Omental fat pad (tissue), 3 donors: ENCODE measurements at regions not wholly inside any gene's neighbourhood (a gene's known extent, or its start where the extent isn't known, plus 50 kb on each side); places are given as distances from the start of the nearest gene placed in this dataset.
"Not testable (repeated sequence)": the region's sequence is repeated elsewhere in the genome, so short reads cannot be mapped to it uniquely, and the experiment has no call there.

ENCODE experiments used
- ATAC-seq: fragments of 150-250 bp; one replicate; pipeline ENCODE4 v1.9.1; 2016; ENCODE audit warnings: mild to moderate bottlenecking, moderate library complexity; ENCODE audit not compliant: low FRiP score
- DNase-seq: peaks from one replicate; pipeline ENCODE4 v3.0.0-alpha.2; 2019; ENCODE audit warnings: low spot score
- TF ChIP-seq, protein P1 (sequence below), 3 donors: fragments of 450-650 bp; IDR thresholded peaks; one replicate each; pipeline ENCODE4 v1.5.1; 2016 to 2017; ENCODE audit warnings: antibody characterized with exemption in 3 of 3, mild to moderate bottlenecking in 3 of 3, moderate library complexity in 2 of 3

DNA sequence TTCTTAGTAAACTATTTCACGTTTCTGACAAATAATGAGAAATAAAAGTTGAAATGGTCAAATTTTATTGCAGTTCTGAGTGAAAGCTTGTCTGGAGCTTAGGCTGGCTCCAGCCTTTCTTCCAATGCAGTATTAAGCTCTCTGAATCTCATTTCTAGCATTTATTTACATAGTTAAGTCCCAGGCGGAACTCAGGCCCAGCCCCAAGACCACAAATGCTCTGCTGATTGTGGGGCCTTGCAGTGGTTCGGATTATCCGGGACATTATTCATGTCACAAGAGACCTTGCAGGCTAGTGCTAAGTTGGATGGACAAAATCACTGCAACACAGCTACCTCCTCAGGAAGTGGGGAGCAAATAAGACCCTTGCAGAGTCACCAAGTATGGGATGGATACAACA lies 2009.3 kb upstream of the CELF4 start:
- TF ChIP-seq, protein P1, sequence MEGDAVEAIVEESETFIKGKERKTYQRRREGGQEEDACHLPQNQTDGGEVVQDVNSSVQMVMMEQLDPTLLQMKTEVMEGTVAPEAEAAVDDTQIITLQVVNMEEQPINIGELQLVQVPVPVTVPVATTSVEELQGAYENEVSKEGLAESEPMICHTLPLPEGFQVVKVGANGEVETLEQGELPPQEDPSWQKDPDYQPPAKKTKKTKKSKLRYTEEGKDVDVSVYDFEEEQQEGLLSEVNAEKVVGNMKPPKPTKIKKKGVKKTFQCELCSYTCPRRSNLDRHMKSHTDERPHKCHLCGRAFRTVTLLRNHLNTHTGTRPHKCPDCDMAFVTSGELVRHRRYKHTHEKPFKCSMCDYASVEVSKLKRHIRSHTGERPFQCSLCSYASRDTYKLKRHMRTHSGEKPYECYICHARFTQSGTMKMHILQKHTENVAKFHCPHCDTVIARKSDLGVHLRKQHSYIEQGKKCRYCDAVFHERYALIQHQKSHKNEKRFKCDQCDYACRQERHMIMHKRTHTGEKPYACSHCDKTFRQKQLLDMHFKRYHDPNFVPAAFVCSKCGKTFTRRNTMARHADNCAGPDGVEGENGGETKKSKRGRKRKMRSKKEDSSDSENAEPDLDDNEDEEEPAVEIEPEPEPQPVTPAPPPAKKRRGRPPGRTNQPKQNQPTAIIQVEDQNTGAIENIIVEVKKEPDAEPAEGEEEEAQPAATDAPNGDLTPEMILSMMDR (IDR thresholded peaks at IDR 0.05), result no peak
- ATAC-seq (no peak), DNase-seq (no peak)

DNA sequence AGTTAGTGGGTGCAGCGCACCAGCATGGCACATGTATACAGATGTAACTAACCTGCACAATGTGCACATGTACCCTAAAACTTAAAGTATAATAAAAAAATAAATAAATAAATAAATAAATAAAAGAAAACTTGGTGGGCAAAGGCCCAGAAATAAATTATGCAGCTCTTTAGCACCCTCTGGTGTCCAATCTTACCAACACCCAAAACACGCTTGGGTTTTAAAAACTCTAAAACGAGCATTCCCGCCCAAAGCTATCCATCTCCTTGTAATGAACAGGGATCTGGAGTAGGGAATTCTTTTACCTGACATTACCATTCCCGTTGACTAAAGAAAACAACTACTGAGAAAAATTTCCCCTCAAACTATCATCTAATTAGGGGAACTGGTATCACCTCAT lies 2005.9 kb upstream of the CELF4 start:
- TF ChIP-seq, protein P1 (IDR thresholded peaks at IDR 0.05), result no peak
- ATAC-seq (no peak), DNase-seq (no peak)

DNA sequence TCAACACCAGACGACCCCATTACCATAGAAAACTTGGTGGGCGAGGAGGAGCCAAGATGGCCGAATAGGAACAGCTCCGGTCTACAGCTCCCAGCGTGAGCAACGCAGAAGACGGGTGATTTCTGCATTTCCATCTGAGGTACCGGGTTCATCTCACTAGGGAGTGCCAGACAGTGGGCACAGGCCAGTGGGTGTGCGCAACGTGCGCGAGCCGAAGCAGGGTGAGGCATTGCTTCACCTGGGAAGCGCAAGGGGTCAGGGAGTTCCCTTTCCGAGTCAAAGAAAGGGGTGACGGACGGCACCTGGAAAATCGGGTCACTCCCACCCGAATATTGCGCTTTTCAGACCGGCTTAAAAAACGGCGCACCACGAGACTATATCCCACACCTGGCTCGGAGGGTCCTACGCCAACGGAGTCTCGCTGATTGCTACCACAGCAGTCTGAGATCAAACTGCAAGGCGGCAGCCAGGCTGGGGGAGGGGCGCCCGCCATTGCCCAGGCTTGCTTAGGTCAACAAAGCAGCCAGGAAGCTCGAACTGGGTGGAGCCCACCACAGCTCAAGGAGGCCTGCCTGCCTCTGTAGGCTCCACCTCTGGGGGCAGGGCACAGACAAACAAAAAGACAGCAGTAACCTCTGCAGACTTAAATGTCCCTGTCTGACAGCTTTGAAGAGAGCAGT lies 2000.1 kb upstream of the CELF4 start:
- ATAC-seq, DNase-seq: not testable (repeated sequence)

DNA sequence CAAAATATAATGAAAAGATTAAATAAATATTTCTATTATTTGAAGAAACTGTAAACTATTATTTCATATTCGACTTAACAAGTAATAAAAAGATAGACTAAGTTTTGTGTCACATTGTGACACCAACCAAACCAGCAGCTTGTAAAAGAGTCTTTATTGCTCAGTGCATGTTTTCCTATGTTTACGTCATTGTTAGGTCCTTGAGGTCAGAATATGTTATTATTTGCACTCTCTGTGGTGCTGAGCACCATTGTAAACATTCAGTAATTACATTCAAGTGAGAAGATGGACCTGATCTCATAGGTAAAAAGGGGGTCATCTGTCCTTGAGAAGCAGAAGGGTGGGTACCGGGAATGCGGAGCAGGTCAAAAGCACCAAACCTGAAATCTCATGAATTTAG lies 1999.1 kb upstream of the CELF4 start:
- DNase-seq (no peak), ATAC-seq (no peak)
- TF ChIP-seq, protein P1 (IDR thresholded peaks at IDR 0.05), result no peak

DNA sequence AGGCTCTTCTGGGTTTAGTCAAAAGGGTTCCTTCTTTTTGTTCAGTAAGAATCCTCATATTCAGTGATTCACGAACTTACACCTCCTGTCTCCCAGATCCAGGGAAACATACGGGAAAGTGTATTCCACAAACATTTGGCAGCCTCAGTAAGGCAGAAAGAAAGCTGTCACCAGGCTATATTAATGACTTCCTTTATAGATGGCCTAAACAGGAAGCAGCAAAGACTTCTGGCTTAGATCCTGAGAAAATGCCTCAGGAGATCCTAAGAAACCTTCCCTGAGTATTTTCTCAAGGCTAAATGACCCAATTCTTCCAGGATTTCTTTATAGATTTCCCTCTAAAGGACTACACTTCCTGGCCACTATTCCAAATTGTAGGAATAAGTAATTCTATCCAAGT lies 1995.5 kb upstream of the CELF4 start:
- DNase-seq (no peak), ATAC-seq (no peak)
- TF ChIP-seq, protein P1 (IDR thresholded peaks at IDR 0.05), result no peak

DNA sequence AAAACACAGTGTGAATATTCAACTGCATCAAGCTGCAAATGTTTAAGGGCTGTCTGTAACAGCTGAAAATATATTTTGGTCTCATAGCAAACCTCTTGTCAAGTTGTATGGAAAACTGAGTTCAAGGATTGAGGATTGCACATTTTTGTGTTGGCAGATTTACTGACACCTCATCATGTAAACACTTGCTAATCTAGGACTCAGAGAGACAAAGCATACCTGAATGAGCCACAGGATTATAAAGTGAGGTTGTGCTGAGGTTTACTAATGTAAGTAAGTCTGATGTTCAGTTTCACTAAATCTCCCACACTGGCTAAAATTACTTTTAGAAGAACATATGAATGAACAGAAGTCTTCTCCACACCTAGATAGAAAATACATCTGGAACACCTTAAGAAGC lies 1993.1 kb upstream of the CELF4 start:
- DNase-seq, result no peak
- TF ChIP-seq, protein P1 (IDR thresholded peaks at IDR 0.05), result no peak
- no peak for ATAC-seq

DNA sequence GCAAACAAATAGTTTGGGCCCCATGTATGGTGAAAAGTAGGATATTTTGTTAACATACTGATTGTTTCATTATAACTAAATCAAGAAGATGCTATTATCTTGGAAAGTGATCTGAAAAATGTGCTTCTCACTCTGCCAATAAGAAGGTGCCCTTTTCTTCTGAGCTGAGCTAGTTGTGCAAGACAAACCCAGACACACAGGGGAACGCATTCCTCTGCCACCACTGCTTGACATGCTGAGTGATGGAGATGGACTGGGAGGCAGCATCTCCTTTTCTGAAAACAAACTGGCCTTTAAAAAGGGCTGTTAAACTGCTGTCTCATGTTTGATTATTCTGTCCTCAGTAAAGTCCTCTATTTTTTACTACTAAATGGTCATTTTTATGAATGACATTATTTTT lies 1989.9 kb upstream of the CELF4 start:
- no peak for ATAC-seq
- TF ChIP-seq, protein P1 (IDR thresholded peaks at IDR 0.05), result no peak

More for the DNA sequence above, 1989.9 kb upstream of the CELF4 start:
- DNase-seq, result no peak
